Stomach (tissue), 8 donors: ENCODE measurements at regions not wholly inside any gene's neighbourhood (a gene's known extent, or its start where the extent isn't known, plus 50 kb on each side); places are given as distances from the start of the nearest gene placed in this dataset.

Source experiments
- DNase-seq, 2 donors: peaks; one replicate each; pipeline versions ENCODE4 v3.0.0 to v3.0.0-alpha.2; 2013 to 2019
- H3K27ac ChIP-seq, 5 donors: fragments of 200-600 bp in 4 of 5; sonication (generic) in 4 of 5; one replicate each; pipeline ENCODE4 v1.5.1; 2013 to 2019; ENCODE audit warnings: mild to moderate bottlenecking in 1 of 5, moderate library complexity in 1 of 5
- H3K27me3 ChIP-seq, 3 donors: fragments of 200-600 bp; sonication (generic); one replicate each; pipeline ENCODE4 v1.5.1; 2017 to 2019; ENCODE audit warnings: mixed run types in 1 of 3
- H3K36me3 ChIP-seq, 4 donors: fragments of 200-600 bp; sonication (generic); 1 replicate in 3 of 4; 2 replicates in 1 of 4; pipeline ENCODE4 v1.5.1; 2016 to 2019
- H3K4me1 ChIP-seq, 4 donors: fragments of 200-600 bp; sonication (generic); one replicate each; pipeline ENCODE4 v1.5.1; 2016 to 2019
- H3K4me3 ChIP-seq, 4 donors: fragments of 200-600 bp; sonication (generic) in 3 of 4; one replicate each; pipeline ENCODE4 v1.5.1; 2016 to 2019; ENCODE audit warnings: mild to moderate bottlenecking in 1 of 4
- H3K9me3 ChIP-seq, 4 donors: fragments of 200-600 bp; sonication (generic); one replicate each; pipeline ENCODE4 v1.5.1; 2016 to 2019
- CTCF ChIP-seq, 7 experiments: fragments of 450-650 bp in 4 of 7; fragments of 200-600 bp in 3 of 7; sonication (generic) in 3 of 7; IDR thresholded peaks; one replicate each; pipeline ENCODE4 v1.5.1; 2016 to 2019; ENCODE audit warnings: antibody characterized with exemption in 7 of 7, control low read depth in 2 of 7, mild to moderate bottlenecking in 1 of 7
- EP300 ChIP-seq: sonication (generic); formaldehyde crosslinking; IDR thresholded peaks from one replicate; pipeline ENCODE4 v1.6.1; 2017; ENCODE audit warnings: antibody characterized with exemption
- POLR2A ChIP-seq, 4 donors: fragments of 450-650 bp; IDR thresholded peaks; one replicate each; pipeline ENCODE4 v1.6.1; 2016; ENCODE audit warnings: antibody characterized with exemption in 4 of 4, control low read depth in 2 of 4, mild to moderate bottlenecking in 1 of 4, moderate library complexity in 1 of 4
- POLR2AphosphoS5 ChIP-seq, 3 donors: sonication (generic); formaldehyde crosslinking; IDR thresholded peaks; one replicate each; pipeline ENCODE4 v1.6.1; 2016; ENCODE audit warnings: antibody characterized with exemption in 3 of 3
- WGBS, 5 donors: extraction: QIAGEN DNeasy Blood & Tissue Kit in 3 of 5; methylation state at CpG; one replicate each; pipeline versions ENCODE4 v1.1.5 to v1.1.7; 2013 to 2018; 5-methylcytosine and 5-hydroxymethylcytosine counted together
- intact Hi-C: fragments of 100-400 bp; cut with DNase I; formaldehyde crosslinking; loops from one replicate; pipeline ENCODE4 v1.15.1; 2023; ENCODE audit warnings: low total_unique reads
- donor health status: healthy with polysubstance abuse.
- donor health status: Bipolar disorder and iron deficiency.
- donor health status: healthy.

DNA sequence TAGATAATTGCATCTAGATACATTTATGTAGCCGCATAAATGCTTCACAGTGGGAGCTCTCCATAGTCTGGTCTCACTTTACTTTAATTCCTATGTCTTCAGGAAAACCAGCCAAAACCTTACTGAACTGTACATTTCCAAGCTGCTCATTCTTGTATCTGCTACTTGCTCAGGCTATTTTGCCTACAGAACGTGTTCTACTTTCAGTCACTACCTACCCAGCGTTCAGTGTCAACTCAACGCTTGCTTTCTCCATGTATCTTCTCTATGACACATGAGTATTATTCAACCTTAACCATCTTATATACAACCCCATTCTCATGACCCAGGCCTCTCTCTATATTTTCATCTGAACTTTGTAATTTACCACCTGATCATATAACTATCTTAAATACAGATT lies 101.9 kb downstream of the KLF12 start:
- H3K36me3 ChIP-seq = no peaks in the 10 kb centered on the region
- intact Hi-C loops = no loop called here
- H3K27me3 ChIP-seq = no peaks in the 10 kb centered on the region
- H3K27ac ChIP-seq = no peak overlapping the region
- peaks cover 0 to 57% (median 24%) of the 10 kb centered on the region in 4 donors for H3K4me1 ChIP-seq
- 83 to 94% (median 90%) methylated on average over 4 of the region's 4 CpGs for WGBS, 5 donors
- no peak for TF ChIP-seq CTCF (IDR thresholded peaks at IDR 0.05)
- no peak for TF ChIP-seq POLR2AphosphoS5 (IDR thresholded peaks at IDR 0.05)
- no peak overlapping the region for H3K4me3 ChIP-seq
- H3K9me3 ChIP-seq = no peaks in the 10 kb centered on the region
- no peak for DNase-seq

DNA sequence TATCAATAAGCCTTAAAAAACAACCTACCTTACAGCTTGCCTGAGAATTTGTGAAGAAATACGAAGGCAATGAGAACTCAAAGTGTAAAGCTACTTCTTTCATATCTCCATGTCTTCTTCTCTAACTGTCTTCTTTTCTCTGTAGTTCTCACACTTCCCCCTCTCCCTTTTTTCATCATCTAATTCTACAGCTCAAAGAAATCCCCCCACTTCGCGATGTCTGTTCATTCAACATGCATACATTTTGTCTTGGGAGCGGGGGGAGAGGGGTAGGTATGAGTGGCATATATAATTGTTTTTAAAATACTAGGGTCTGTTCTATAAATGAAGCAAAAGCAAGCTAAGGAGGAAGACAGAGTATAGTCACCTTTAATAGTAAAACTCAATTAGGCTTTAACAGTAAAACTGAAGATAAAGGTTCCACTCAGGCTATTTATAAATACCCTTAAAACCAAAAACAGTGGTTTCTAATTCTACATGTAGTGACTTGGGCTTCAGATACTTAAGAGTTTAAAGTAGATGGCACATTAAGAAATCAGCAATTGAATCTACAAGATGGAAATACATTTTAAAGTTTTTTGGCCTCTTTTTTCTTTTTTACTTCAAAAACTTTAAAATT lies 106.9 kb downstream of the KLF12 start:
- WGBS, 5 donors = 87 to 96% (median 93%) methylated on average over 4 of the region's 4 CpGs
- no peaks in the 10 kb centered on the region for H3K36me3 ChIP-seq
- DNase-seq = no peak
- no peaks in the 10 kb centered on the region for H3K27me3 ChIP-seq
- H3K4me1 ChIP-seq = peaks cover 0 to 64% (median 36%) of the 10 kb centered on the region in 4 donors
- intact Hi-C loops = no loop called here
- no peak for TF ChIP-seq POLR2A (IDR thresholded peaks at IDR 0.05)
- TF ChIP-seq CTCF (IDR thresholded peaks at IDR 0.05) = no peak
- no peak for TF ChIP-seq POLR2AphosphoS5 (IDR thresholded peaks at IDR 0.05)
- TF ChIP-seq EP300 = no peak
- no peaks in the 10 kb centered on the region for H3K9me3 ChIP-seq
- H3K4me3 ChIP-seq = no peak overlapping the region
- H3K27ac ChIP-seq = peak overlapping the region in 1 of 5 donors; percentile 34

DNA sequence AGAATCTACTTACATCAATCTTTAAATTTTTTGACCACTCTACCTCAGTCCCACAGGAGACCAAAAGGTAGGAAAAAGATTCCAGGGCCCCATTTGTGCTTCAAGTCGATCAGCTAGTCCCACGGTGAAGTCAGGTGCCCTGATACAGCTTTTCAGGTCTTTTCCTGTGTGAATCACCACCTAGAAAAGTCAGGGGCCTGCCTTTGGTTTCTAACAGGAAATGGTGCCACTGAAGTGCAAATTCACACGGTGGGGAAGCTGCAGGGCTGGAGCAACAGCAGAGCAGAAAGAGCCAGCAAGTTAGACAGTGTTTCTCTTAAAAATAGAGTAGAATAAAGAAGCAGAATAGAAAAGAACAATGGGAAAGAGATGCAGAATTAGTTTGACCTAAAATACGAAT lies 107.5 kb downstream of the KLF12 start:
- TF ChIP-seq POLR2AphosphoS5 (IDR thresholded peaks at IDR 0.05) (no peak), POLR2A (IDR thresholded peaks at IDR 0.05) (no peak), CTCF (IDR thresholded peaks at IDR 0.05) (no peak), EP300 (no peak)

GRCh38 chr13:74025369-74025768 lies 108.8 kb downstream of the KLF12 start:
- intact Hi-C loops = no loop called here
- H3K4me3 ChIP-seq = no peak overlapping the region
- no peaks in the 10 kb centered on the region for H3K9me3 ChIP-seq
- no peak overlapping the region for H3K27ac ChIP-seq
- 48 to 74% (median 63%) methylated on average over 3 of the region's 3 CpGs for WGBS, 5 donors
- no peaks in the 10 kb centered on the region for H3K27me3 ChIP-seq
- no peaks in the 10 kb centered on the region for H3K36me3 ChIP-seq
- peaks cover 7 to 72% (median 40%) of the 10 kb centered on the region in 4 donors for H3K4me1 ChIP-seq
- DNase-seq = no peak
- TF ChIP-seq POLR2AphosphoS5 (IDR thresholded peaks at IDR 0.05) (no peak), CTCF (IDR thresholded peaks at IDR 0.05) (no peak), EP300 (no peak), POLR2A (IDR thresholded peaks at IDR 0.05) (no peak)

More for the DNA sequence above, 107.5 kb downstream of the KLF12 start:
- Histone ChIP-seq H3K27ac (peak overlapping the region in 1 of 5 donors; percentile 34), H3K4me3 (no peak overlapping the region), H3K36me3 (no peaks in the 10 kb centered on the region), H3K4me1 (peaks cover 0 to 64% (median 37%) of the 10 kb centered on the region in 4 donors), H3K27me3 (no peaks in the 10 kb centered on the region), H3K9me3 (no peaks in the 10 kb centered on the region)
- intact Hi-C loops = no loop called here
- WGBS, 5 donors = 52 to 66% (median 55%) methylated on average over 4 of the region's 4 CpGs
- DNase-seq = peak; percentile 29 to 63
